ENCODE measurements at regions not wholly inside any gene's neighbourhood (a gene's known extent, or its start where the extent isn't known, plus 50 kb on each side); places are given as distances from the start of the nearest gene placed in this dataset.

GRCh38 chr13:89930861-89931260, 1416.6 kb upstream of the MIR17HG start:
- H3K4me3 ChIP-seq (replicated peaks; ENCODE audit: insufficient read depth, low read length) = no peak overlapping the region
- H3K27me3 ChIP-seq (ENCODE audit: insufficient read depth, poor library complexity, severe bottlenecking) = no peaks in the 10 kb centered on the region
- TF ChIP-seq GABPA (IDR thresholded peaks at IDR 0.05; ENCODE audit: low read depth) (no peak), POLR2AphosphoS5 (IDR thresholded peaks at IDR 0.05; ENCODE audit: low read depth) (no peak), REST (IDR thresholded peaks at IDR 0.05; ENCODE audit: insufficient replicate concordance, low read depth) (no peak), SPI1 (IDR thresholded peaks at IDR 0.05; ENCODE audit: borderline replicate concordance, low read depth) (no peak), CTCF (IDR thresholded peaks at IDR 0.05; ENCODE audit: insufficient read depth, low read length) (no peak)
- DNase-seq (ENCODE audit: low read depth in 1 of 2, low spot score in 1 of 2) = no peak
- H3K27ac ChIP-seq (replicated peaks) = no peak overlapping the region

- Histone ChIP-seq H3K27me3 (ENCODE audit: insufficient read depth, poor library complexity, severe bottlenecking) (no peaks in the 10 kb centered on the region), H3K27ac (replicated peaks) (no peak overlapping the region), H3K4me3 (replicated peaks; ENCODE audit: insufficient read depth, low read length) (no peak overlapping the region)
- DNase-seq (ENCODE audit: low read depth in 1 of 2, low spot score in 1 of 2) = no peak
- TF ChIP-seq CTCF (IDR thresholded peaks at IDR 0.05; ENCODE audit: insufficient read depth, low read length) (no peak), POLR2AphosphoS5 (IDR thresholded peaks at IDR 0.05; ENCODE audit: low read depth) (no peak), GABPA (IDR thresholded peaks at IDR 0.05; ENCODE audit: low read depth) (no peak), SPI1 (IDR thresholded peaks at IDR 0.05; ENCODE audit: borderline replicate concordance, low read depth) (no peak), REST (IDR thresholded peaks at IDR 0.05; ENCODE audit: insufficient replicate concordance, low read depth) (no peak)
These were observed 1414.6 kb upstream of the MIR17HG start for GRCh38 chr13:89932902-89933301.

- no peak overlapping the region for H3K4me3 ChIP-seq (replicated peaks; ENCODE audit: insufficient read depth, low read length)
- TF ChIP-seq GABPA (IDR thresholded peaks at IDR 0.05; ENCODE audit: low read depth) = no peak
- TF ChIP-seq POLR2AphosphoS5 (IDR thresholded peaks at IDR 0.05; ENCODE audit: low read depth) = no peak
- TF ChIP-seq SPI1 (IDR thresholded peaks at IDR 0.05; ENCODE audit: borderline replicate concordance, low read depth) = no peak
- TF ChIP-seq CTCF (IDR thresholded peaks at IDR 0.05; ENCODE audit: insufficient read depth, low read length) = no peak
- TF ChIP-seq REST (IDR thresholded peaks at IDR 0.05; ENCODE audit: insufficient replicate concordance, low read depth) = no peak
- H3K27me3 ChIP-seq (ENCODE audit: insufficient read depth, poor library complexity, severe bottlenecking) = no peaks in the 10 kb centered on the region
- DNase-seq (ENCODE audit: low read depth in 1 of 2, low spot score in 1 of 2) = no peak
- H3K27ac ChIP-seq (replicated peaks) = no peak overlapping the region
These were observed 1411.2 kb upstream of the MIR17HG start for GRCh38 chr13:89936256-89936655.
